Cardiac muscle cell (in vitro differentiated cells and primary cell): ENCODE measurements at regions not wholly inside any gene's neighbourhood (a gene's known extent, or its start where the extent isn't known, plus 50 kb on each side); places are given as distances from the start of the nearest gene placed in this dataset.

ENCODE experiments used
- DNase-seq, 2 donors: peaks; one replicate each; pipeline versions ENCODE4 v3.0.0 to v3.0.0-alpha.2; 2010 to 2017; ENCODE audit warnings: low read depth in 1 of 2, low spot score in 1 of 2
- H3K27ac ChIP-seq: fragments of 200-600 bp; sonication (generic); 2 replicates; pipeline ENCODE4 v1.5.1; 2016
- H3K27me3 ChIP-seq: fragments of 200-600 bp; sonication (generic); 2 replicates; pipeline ENCODE4 v1.6.0; 2016; ENCODE audit warnings: control low read depth
- H3K36me3 ChIP-seq: fragments of 200-600 bp; sonication (generic); 2 replicates; pipeline ENCODE4 v1.5.1; 2016; ENCODE audit warnings: control low read depth
- H3K4me1 ChIP-seq: fragments of 200-600 bp; sonication (generic); 2 replicates; pipeline ENCODE4 v1.8.1; 2017; ENCODE audit warnings: low read depth, mild to moderate bottlenecking, mixed run types
- H3K4me3 ChIP-seq: fragments of 200-600 bp; sonication (generic); 2 replicates; pipeline ENCODE4 v1.5.1; 2016; ENCODE audit warnings: mild to moderate bottlenecking
- H3K9me3 ChIP-seq: fragments of 200-600 bp; sonication (generic); 2 replicates; pipeline ENCODE4 v1.5.1; 2017; ENCODE audit warnings: low read depth, mild to moderate bottlenecking, control low read depth
- CTCF ChIP-seq: IDR thresholded peaks from 2 replicates; pipeline ENCODE4 v1.5.1; 2012; ENCODE audit warnings: low read depth, mild to moderate bottlenecking, low read length

GRCh38 chr21:15514073-15514946 lies 215.5 kb upstream of the USP25 start:
- no peak for TF ChIP-seq CTCF

GRCh38 chr21:15515908-15516307 lies 213.9 kb upstream of the USP25 start:
- no peak for TF ChIP-seq CTCF
- no peak overlapping the region for H3K4me3 ChIP-seq
- H3K4me1 ChIP-seq = no peaks in the 10 kb centered on the region
- H3K27ac ChIP-seq = no peak overlapping the region
- H3K27me3 ChIP-seq = no peaks in the 10 kb centered on the region
- no peak for DNase-seq
- H3K36me3 ChIP-seq = no peaks in the 10 kb centered on the region
- no peaks in the 10 kb centered on the region for H3K9me3 ChIP-seq

More at GRCh38 chr21:15514073-15514946, 215.5 kb upstream of the USP25 start:
- no peaks in the 10 kb centered on the region for H3K27me3 ChIP-seq
- DNase-seq = no peak
- no peaks in the 10 kb centered on the region for H3K4me1 ChIP-seq
- no peaks in the 10 kb centered on the region for H3K9me3 ChIP-seq
- H3K36me3 ChIP-seq = no peaks in the 10 kb centered on the region
- no peak overlapping the region for H3K4me3 ChIP-seq
- no peak overlapping the region for H3K27ac ChIP-seq

GRCh38 chr21:15517394-15517793 lies 212.4 kb upstream of the USP25 start:
- DNase-seq = no peak
- H3K27ac ChIP-seq = no peak overlapping the region

GRCh38 chr21:15520811-15521643 lies 208.8 kb upstream of the USP25 start:
- H3K4me3 ChIP-seq = no peak overlapping the region
- H3K36me3 ChIP-seq = no peaks in the 10 kb centered on the region
- no peak overlapping the region for H3K27ac ChIP-seq
- no peaks in the 10 kb centered on the region for H3K4me1 ChIP-seq
- peak; percentile 30 for TF ChIP-seq CTCF
- no peaks in the 10 kb centered on the region for H3K27me3 ChIP-seq
- H3K9me3 ChIP-seq = no peaks in the 10 kb centered on the region
- DNase-seq = no peak

More at GRCh38 chr21:15517394-15517793, 212.4 kb upstream of the USP25 start:
- Histone ChIP-seq H3K27me3 (no peaks in the 10 kb centered on the region), H3K4me3 (no peak overlapping the region), H3K9me3 (no peaks in the 10 kb centered on the region), H3K4me1 (no peaks in the 10 kb centered on the region), H3K36me3 (no peaks in the 10 kb centered on the region)
- no peak for TF ChIP-seq CTCF

- no peaks in the 10 kb centered on the region for H3K4me1 ChIP-seq
- H3K4me3 ChIP-seq = no peak overlapping the region
- no peak overlapping the region for H3K27ac ChIP-seq
- DNase-seq = no peak
- H3K27me3 ChIP-seq = no peaks in the 10 kb centered on the region
- no peaks in the 10 kb centered on the region for H3K36me3 ChIP-seq
- H3K9me3 ChIP-seq = no peaks in the 10 kb centered on the region
- no peak for TF ChIP-seq CTCF
Measured at GRCh38 chr21:15521644-15522001, 208.2 kb upstream of the USP25 start.
